Breast epithelium (tissue), 3 donors: ENCODE measurements at regions not wholly inside any gene's neighbourhood (a gene's known extent, or its start where the extent isn't known, plus 50 kb on each side); places are given as distances from the start of the nearest gene placed in this dataset.

Experiments
- POLR2A ChIP-seq: fragments of 450-650 bp; IDR thresholded peaks from one replicate; pipeline ENCODE4 v1.6.1; 2016; ENCODE audit warnings: antibody characterized with exemption, mild to moderate bottlenecking, moderate library complexity
- POLR2AphosphoS5 ChIP-seq, 3 donors: sonication (generic); formaldehyde crosslinking; IDR thresholded peaks; one replicate each; pipeline ENCODE4 v1.6.1; 2017; ENCODE audit warnings: antibody characterized with exemption in 3 of 3
- TF ChIP-seq, protein P1 (sequence below), 3 donors: fragments of 450-650 bp; IDR thresholded peaks; one replicate each; pipeline ENCODE4 v1.5.1; 2016 to 2017; ENCODE audit warnings: antibody characterized with exemption in 3 of 3, mild to moderate bottlenecking in 3 of 3, moderate library complexity in 3 of 3

DNA sequence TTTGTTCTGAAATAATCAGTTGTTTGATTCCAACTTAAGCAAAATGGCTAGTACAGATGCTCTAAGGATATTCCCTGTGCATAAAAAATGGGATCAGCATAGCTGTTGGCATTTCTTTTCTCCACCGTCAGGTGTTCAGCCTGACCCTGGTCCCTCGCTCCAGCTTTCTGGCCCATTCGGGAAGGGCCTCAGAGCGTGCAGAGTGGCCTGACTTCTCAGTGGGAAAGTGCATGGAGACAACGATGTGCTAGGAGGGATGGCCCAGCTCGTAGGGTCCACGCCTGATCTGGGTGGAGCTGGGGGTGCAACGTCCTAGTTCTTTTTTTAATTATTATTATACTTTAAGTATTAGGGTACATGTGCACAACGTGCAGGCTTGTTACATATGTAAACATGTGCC, 319.1 kb upstream of the IRX4 start:
- TF ChIP-seq, protein P1, sequence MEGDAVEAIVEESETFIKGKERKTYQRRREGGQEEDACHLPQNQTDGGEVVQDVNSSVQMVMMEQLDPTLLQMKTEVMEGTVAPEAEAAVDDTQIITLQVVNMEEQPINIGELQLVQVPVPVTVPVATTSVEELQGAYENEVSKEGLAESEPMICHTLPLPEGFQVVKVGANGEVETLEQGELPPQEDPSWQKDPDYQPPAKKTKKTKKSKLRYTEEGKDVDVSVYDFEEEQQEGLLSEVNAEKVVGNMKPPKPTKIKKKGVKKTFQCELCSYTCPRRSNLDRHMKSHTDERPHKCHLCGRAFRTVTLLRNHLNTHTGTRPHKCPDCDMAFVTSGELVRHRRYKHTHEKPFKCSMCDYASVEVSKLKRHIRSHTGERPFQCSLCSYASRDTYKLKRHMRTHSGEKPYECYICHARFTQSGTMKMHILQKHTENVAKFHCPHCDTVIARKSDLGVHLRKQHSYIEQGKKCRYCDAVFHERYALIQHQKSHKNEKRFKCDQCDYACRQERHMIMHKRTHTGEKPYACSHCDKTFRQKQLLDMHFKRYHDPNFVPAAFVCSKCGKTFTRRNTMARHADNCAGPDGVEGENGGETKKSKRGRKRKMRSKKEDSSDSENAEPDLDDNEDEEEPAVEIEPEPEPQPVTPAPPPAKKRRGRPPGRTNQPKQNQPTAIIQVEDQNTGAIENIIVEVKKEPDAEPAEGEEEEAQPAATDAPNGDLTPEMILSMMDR (IDR thresholded peaks at IDR 0.05): no peak
- TF ChIP-seq POLR2A (no peak), POLR2AphosphoS5 (IDR thresholded peaks at IDR 0.05) (no peak)
